GM12878 (cell line): ENCODE measurements at regions not wholly inside any gene's neighbourhood (a gene's known extent, or its start where the extent isn't known, plus 50 kb on each side); places are given as distances from the start of the nearest gene placed in this dataset.

Source experiments
- ATAC-seq: fragments of 200-7000 bp; cut with Tn5 transposase; 3 replicates; pipeline ENCODE4 v1.9.1; 2020; ENCODE audit warnings: mild to moderate bottlenecking, moderate library complexity
- BruUV-seq: library from RNA; stranded (reverse); fragments of 400-500 nt; replicated peaks from 2 replicates; lab custom pipeline; 2021; lab: Mats Ljungman, UMichigan
- CTCF ChIA-PET: fragments of 300-600 bp; sonication (Branson Sonifier 250); formaldehyde crosslinking; extraction: SDS; loops from one replicate; lab custom pipeline; 2021; ENCODE audit warnings: inconsistent platforms; lab: Yijun Ruan, JAX
- POLR2A ChIA-PET: fragments of 350-600 bp; formaldehyde crosslinking; extraction: SDS; loops from one replicate; lab custom pipeline; 2021; ENCODE audit warnings: inconsistent platforms; lab: Charles Lee
- RAD21 ChIA-PET: fragments of 300-600 bp; sonication (Branson Sonifier 250); formaldehyde crosslinking; loops from one replicate; lab custom pipeline; 2023; ENCODE audit warnings: antibody characterized with exemption; ENCODE audit not compliant: unreplicated experiment; lab: Charles Lee
- SMC1A ChIA-PET: fragments of 300-600 bp; sonication (Branson Sonifier 250); formaldehyde crosslinking; loops from one replicate; lab custom pipeline; 2023; ENCODE audit not compliant: unreplicated experiment, uncharacterized antibody; lab: Charles Lee
- DNase-seq: peaks from one replicate; pipeline ENCODE4 v3.0.0-alpha.2; 2011; ENCODE audit warnings: low read depth, low spot score
- FAIRE-seq: peaks from 3 replicates; lab custom pipeline; 2011; peaks lifted over from hg19 to GRCh38; lab: Jason Lieb, UNC
- H2AFZ ChIP-seq: 2 replicates; pipeline ENCODE4 v1.6.0; 2011; ENCODE audit warnings: low read depth, low read length, control low read depth; ENCODE audit not compliant: control insufficient read depth
- H3K27ac ChIP-seq: 2 replicates; pipeline ENCODE4 v1.5.1; 2011; ENCODE audit warnings: control low read depth; ENCODE audit not compliant: control insufficient read depth, insufficient read depth
- H3K27me3 ChIP-seq, 2 experiments: replicated peaks in 1 of 2; 2 replicates each; pipeline versions ENCODE4 v1.6.0 to v1.6.1; 2011; ENCODE audit warnings: low read length in 1 of 2; ENCODE audit not compliant: control insufficient read depth in 2 of 2, insufficient read depth in 2 of 2
- H3K36me3 ChIP-seq, 2 experiments: 2 replicates each; pipeline ENCODE4 v1.5.1; 2011; ENCODE audit warnings: low read length in 1 of 2; ENCODE audit not compliant: control insufficient read depth in 2 of 2, insufficient read depth in 2 of 2
- H3K4me1 ChIP-seq: 2 replicates; pipeline ENCODE4 v1.6.1; 2011; ENCODE audit warnings: mild to moderate bottlenecking, low read length, moderate library complexity, mixed read lengths; ENCODE audit not compliant: control insufficient read depth, insufficient read depth
- H3K4me2 ChIP-seq: 2 replicates; pipeline ENCODE4 v1.6.0; 2011; ENCODE audit warnings: control low read depth; ENCODE audit not compliant: control insufficient read depth, insufficient read depth
- H3K4me3 ChIP-seq: fragments of 200-600 bp; sonication (generic); 2 replicates; pipeline ENCODE4 v1.5.1; 2016
- H3K79me2 ChIP-seq: 2 replicates; pipeline ENCODE4 v1.6.0; 2011; ENCODE audit warnings: low read length; ENCODE audit not compliant: control insufficient read depth, insufficient read depth
- H3K9ac ChIP-seq: 2 replicates; pipeline ENCODE4 v1.8.0; 2011; ENCODE audit warnings: low read length, control low read depth, mixed read lengths; ENCODE audit not compliant: control insufficient read depth, insufficient read depth
- H3K9me3 ChIP-seq: replicated peaks from 3 replicates; pipeline ENCODE4 v1.5.1; 2011; ENCODE audit warnings: mild to moderate bottlenecking, low read length; ENCODE audit not compliant: control insufficient read depth, insufficient read depth
- H4K20me1 ChIP-seq: 2 replicates; pipeline ENCODE4 v1.6.0; 2011; ENCODE audit not compliant: control insufficient read depth, insufficient read depth
- GABPA ChIP-seq: IDR thresholded peaks from 2 replicates; pipeline ENCODE4 v1.6.1; 2014; ENCODE audit warnings: antibody characterized with exemption, low read depth, mild to moderate bottlenecking, inconsistent platforms
- HCFC1 ChIP-seq: fragments of 150-350 bp; IDR thresholded peaks from 2 replicates; pipeline ENCODE4 v1.6.1; 2014; ENCODE audit warnings: low read length
- JUNB ChIP-seq: IDR thresholded peaks from 2 replicates; pipeline ENCODE4 v1.6.1; 2016; ENCODE audit warnings: antibody characterized with exemption, mild to moderate bottlenecking
- MYB ChIP-seq: fragments of 150-350 bp; IDR thresholded peaks from 2 replicates; pipeline ENCODE4 v1.6.1; 2014; ENCODE audit warnings: mild to moderate bottlenecking, low read depth, low read length, borderline replicate concordance
- MYC ChIP-seq: IDR thresholded peaks from 2 replicates; pipeline ENCODE4 v1.6.1; 2011; ENCODE audit warnings: mild to moderate bottlenecking, low read length, moderate library complexity, inconsistent platforms; ENCODE audit not compliant: insufficient read depth, insufficient replicate concordance, insufficient read length, severe bottlenecking
- NFXL1 ChIP-seq: fragments of 450-650 bp; IDR thresholded peaks from 2 replicates; pipeline ENCODE4 v1.6.1; 2017; ENCODE audit warnings: antibody characterized with exemption, mild to moderate bottlenecking, borderline replicate concordance
- RCOR1 ChIP-seq: conservative IDR thresholded peaks from 2 replicates; pipeline ENCODE4 v1.6.1; 2012; ENCODE audit warnings: low read depth, low read length, improper control_type of control experiment
- RELA ChIP-seq: fragments of 450-650 bp; IDR thresholded peaks from 2 replicates; pipeline ENCODE4 v1.8.0; 2014; ENCODE audit warnings: borderline replicate concordance; ENCODE audit not compliant: partially characterized antibody
- SRF ChIP-seq, 2 experiments: IDR thresholded peaks; 2 replicates each; pipeline ENCODE4 v1.6.1; 2011; ENCODE audit warnings: low read depth in 2 of 2, low read length in 2 of 2, mild to moderate bottlenecking in 1 of 2, moderate library complexity in 1 of 2
- SUZ12 ChIP-seq: fragments of 200-600 bp; sonication (generic); IDR thresholded peaks from one replicate; pipeline ENCODE4 v1.6.1; 2018; ENCODE audit warnings: antibody characterized with exemption, mild to moderate bottlenecking; ENCODE audit not compliant: unreplicated experiment
- ZBED1 ChIP-seq: IDR thresholded peaks from 2 replicates; pipeline ENCODE4 v1.6.1; 2016; ENCODE audit warnings: borderline replicate concordance
- ZNF217 ChIP-seq: fragments of 450-650 bp; IDR thresholded peaks from 2 replicates; pipeline ENCODE4 v1.6.1; 2017; ENCODE audit warnings: antibody characterized with exemption, mild to moderate bottlenecking
- WGBS: methylation state at CpG from one replicate; pipeline ENCODE4 v1.1.6; 2016; ENCODE audit warnings: low lambda C conversion rate; ENCODE audit not compliant: insufficient replicate concordance, insufficient coverage; ENCODE audit errors: missing lambda C conversion rate; 5-methylcytosine and 5-hydroxymethylcytosine counted together
- in situ Hi-C: fragments of 300-500 bp; cut with MboI; formaldehyde crosslinking; loops from 9 replicates; pipeline ENCODE4 v1.14.3; 2018; ENCODE audit warnings: mixed read lengths
- intact Hi-C: fragments of 100-400 bp; cut with micrococcal nuclease; formaldehyde crosslinking; loops from one replicate; pipeline ENCODE4 v1.14.2; 2022; ENCODE audit not compliant: unreplicated experiment
- TF ChIP-seq, protein P1 (sequence below): IDR thresholded peaks from 2 replicates; pipeline ENCODE4 v1.6.1; 2011; ENCODE audit warnings: borderline replicate concordance, low read depth, mild to moderate bottlenecking, moderate library complexity, low read length; ENCODE audit not compliant: insufficient read depth, poor library complexity, severe bottlenecking
- TF ChIP-seq, protein P2 (sequence below): fragments of 450-650 bp; IDR thresholded peaks from 2 replicates; pipeline ENCODE4 v1.6.1; 2014; ENCODE audit warnings: mild to moderate bottlenecking
- TF ChIP-seq, protein P3 (sequence below): fragments of 450-650 bp; IDR thresholded peaks from 2 replicates; pipeline ENCODE4 v1.6.1; 2017; ENCODE audit warnings: mild to moderate bottlenecking, low read depth, inconsistent platforms; ENCODE audit not compliant: poor library complexity, severe bottlenecking
- TF ChIP-seq, protein P4 (sequence below): fragments of 450-650 bp; IDR thresholded peaks from 2 replicates; pipeline ENCODE4 v1.6.1; 2016; ENCODE audit warnings: mild to moderate bottlenecking

DNA sequence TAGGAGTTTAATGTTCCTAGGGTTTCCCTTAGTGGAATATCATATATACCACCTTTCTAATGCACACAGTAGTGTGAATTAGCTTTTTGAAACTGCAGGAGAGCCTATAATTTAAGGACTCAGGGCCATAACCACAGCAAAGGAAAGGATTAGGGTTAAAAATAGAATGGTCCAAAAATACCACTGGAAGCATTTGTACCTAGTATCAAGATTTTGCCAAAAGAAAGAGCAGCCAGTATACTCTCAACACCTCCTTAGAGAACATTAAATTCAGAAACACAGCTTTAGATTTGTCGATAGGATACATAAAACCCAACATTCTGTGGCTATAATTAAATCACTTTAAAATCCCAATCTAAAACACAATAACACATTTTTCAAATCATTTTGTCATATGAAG lies 634.9 kb downstream of the EPHA4 start (continued):
- TF ChIP-seq, protein P1, sequence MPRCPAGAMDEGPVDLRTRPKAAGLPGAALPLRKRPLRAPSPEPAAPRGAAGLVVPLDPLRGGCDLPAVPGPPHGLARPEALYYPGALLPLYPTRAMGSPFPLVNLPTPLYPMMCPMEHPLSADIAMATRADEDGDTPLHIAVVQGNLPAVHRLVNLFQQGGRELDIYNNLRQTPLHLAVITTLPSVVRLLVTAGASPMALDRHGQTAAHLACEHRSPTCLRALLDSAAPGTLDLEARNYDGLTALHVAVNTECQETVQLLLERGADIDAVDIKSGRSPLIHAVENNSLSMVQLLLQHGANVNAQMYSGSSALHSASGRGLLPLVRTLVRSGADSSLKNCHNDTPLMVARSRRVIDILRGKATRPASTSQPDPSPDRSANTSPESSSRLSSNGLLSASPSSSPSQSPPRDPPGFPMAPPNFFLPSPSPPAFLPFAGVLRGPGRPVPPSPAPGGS, result no peak
- TF ChIP-seq MYB (no peak), MYC (no peak), SRF (IDR thresholded peaks at IDR 0.05; ENCODE audit: low read depth in 2 of 2, low read length in 2 of 2) (no peak), RELA (no peak)
- TF ChIP-seq, protein P2, sequence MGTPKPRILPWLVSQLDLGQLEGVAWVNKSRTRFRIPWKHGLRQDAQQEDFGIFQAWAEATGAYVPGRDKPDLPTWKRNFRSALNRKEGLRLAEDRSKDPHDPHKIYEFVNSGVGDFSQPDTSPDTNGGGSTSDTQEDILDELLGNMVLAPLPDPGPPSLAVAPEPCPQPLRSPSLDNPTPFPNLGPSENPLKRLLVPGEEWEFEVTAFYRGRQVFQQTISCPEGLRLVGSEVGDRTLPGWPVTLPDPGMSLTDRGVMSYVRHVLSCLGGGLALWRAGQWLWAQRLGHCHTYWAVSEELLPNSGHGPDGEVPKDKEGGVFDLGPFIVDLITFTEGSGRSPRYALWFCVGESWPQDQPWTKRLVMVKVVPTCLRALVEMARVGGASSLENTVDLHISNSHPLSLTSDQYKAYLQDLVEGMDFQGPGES, result no peak
- TF ChIP-seq, all 136 proteins: peak for 0

DNA sequence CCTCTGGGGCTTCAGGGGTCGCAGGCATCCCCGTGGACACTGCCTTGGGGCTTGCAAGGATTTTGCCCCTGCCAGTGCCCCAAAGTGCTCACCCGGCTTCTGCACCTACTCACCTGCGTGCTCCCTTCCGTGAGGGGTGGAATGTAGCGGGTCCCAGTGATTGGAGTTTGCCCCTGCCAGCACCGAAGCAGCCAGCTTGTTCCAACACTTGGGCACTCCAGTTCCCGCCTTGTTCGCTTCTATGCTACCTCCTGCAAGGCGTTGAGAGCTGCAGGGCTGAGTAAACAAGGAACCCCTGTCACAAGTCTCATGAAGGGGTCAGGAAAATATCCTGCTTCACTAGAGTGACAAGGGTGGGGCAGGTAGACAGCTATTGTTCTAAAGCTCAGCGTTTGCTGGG lies 631.5 kb downstream of the EPHA4 start:
- Histone ChIP-seq H3K27ac (no peak overlapping the region), H3K4me1 (no peaks in the 10 kb centered on the region), H3K27me3 (no peaks in the 10 kb centered on the region; a peak in 1 of 4 replicates), H3K9me3 (no peaks in the 10 kb centered on the region), H3K36me3 (no peaks in the 10 kb centered on the region), H3K79me2 (no peaks in the 10 kb centered on the region), H3K4me3 (no peak overlapping the region), H2AFZ (no peak overlapping the region)
- ChIA-PET CTCF (no interaction called here), SMC1A (interaction anchor here (1.1 to 1.8 kb wide), 3 partner anchors 9 to 17 kb away, joined by 4 to 5 read pairs (median 4); no protein-coding TSS in a partner anchor)
- in situ Hi-C loops, result no loop called here
- DNase-seq, result no peak
- TF ChIP-seq ZBED1 (no peak), SUZ12 (no peak), HCFC1 (no peak), ZNF217 (no peak), NFXL1 (no peak), RCOR1 (no peak), JUNB (no peak), GABPA (no peak), SRF (IDR thresholded peaks at IDR 0.05; ENCODE audit: low read depth in 2 of 2, low read length in 2 of 2) (no peak)
- TF ChIP-seq, protein P3, sequence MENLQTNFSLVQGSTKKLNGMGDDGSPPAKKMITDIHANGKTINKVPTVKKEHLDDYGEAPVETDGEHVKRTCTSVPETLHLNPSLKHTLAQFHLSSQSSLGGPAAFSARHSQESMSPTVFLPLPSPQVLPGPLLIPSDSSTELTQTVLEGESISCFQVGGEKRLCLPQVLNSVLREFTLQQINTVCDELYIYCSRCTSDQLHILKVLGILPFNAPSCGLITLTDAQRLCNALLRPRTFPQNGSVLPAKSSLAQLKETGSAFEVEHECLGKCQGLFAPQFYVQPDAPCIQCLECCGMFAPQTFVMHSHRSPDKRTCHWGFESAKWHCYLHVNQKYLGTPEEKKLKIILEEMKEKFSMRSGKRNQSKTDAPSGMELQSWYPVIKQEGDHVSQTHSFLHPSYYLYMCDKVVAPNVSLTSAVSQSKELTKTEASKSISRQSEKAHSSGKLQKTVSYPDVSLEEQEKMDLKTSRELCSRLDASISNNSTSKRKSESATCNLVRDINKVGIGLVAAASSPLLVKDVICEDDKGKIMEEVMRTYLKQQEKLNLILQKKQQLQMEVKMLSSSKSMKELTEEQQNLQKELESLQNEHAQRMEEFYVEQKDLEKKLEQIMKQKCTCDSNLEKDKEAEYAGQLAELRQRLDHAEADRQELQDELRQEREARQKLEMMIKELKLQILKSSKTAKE, result no peak
- TF ChIP-seq, protein P4, sequence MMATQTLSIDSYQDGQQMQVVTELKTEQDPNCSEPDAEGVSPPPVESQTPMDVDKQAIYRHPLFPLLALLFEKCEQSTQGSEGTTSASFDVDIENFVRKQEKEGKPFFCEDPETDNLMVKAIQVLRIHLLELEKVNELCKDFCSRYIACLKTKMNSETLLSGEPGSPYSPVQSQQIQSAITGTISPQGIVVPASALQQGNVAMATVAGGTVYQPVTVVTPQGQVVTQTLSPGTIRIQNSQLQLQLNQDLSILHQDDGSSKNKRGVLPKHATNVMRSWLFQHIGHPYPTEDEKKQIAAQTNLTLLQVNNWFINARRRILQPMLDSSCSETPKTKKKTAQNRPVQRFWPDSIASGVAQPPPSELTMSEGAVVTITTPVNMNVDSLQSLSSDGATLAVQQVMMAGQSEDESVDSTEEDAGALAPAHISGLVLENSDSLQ, result no peak
- TF ChIP-seq, all 136 proteins: peak for 0
- RAD21 ChIA-PET, result no interaction called here
- Histone ChIP-seq H4K20me1 (no peaks in the 10 kb centered on the region), H3K4me2 (no peak overlapping the region), H3K9ac (no peak overlapping the region)
- ATAC-seq (no peak), FAIRE-seq (no peak)
- intact Hi-C loops, result no loop called here
- 13% methylated on average over 11 of the region's 11 CpGs for WGBS
- BruUV-seq, result no TSS peak
- POLR2A ChIA-PET, result no interaction called here
